ENCODE measurements at regions not wholly inside any gene's neighbourhood (a gene's known extent, or its start where the extent isn't known, plus 50 kb on each side); places are given as distances from the start of the nearest gene placed in this dataset.

DNA sequence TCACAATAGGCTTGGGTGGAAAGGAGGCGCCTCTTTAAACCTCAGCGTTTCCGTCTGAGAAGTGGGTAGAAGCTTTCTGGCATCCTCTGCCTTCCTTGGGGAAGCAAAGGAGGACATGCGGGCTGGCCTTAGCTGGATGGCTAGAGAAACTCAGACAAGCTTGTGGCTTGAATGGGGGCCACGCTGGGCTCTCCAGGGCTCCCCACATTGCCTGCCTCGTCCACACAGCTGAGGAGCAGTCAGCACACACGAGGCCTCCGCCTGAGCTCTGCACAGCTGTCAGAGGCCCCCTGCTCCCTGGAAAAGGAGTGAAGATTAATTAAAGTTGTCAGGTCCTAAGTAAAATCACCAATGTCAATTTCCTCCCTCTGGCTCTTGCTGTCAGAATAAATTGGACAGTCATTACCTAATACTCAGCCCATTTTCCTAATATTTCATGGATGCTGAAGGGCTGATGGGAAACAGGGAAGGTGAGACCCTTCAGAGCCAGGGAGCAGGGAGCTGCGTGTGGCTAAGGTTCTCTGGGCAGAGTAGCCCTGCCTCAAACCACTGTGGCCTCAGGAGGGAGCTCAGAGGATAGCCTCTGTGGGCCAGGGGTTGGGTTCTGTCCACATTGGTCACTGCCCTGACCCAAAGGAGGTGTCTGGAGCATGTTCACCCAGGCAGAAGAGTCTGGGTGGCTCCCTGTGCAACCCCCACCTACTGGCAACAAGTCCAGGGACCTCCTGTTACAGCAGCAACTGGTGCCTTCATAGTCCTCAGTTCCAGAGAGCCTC is 118.3 kb upstream of the CD82 start:
- no peak for ATAC-seq
- Histone ChIP-seq H3K9me3 (peaks cover 0 to 2% (median 0%) of the 10 kb centered on the region in 3 donors), H3K27me3 (peaks cover 23% of the 10 kb centered on the region), H3K36me3 (no peaks in the 10 kb centered on the region), H3K27ac (no peak overlapping the region), H3K4me1 (no peaks in the 10 kb centered on the region), H3K4me3 (no peak overlapping the region)
- WGBS, 2 donors (ENCODE audit: low coverage in 1 of 2) = 40 to 60% methylated on average over 1 of the region's 9 CpGs
- TF ChIP-seq POLR2AphosphoS5 (IDR thresholded peaks at IDR 0.05) = no peak
- TF ChIP-seq EP300 (IDR thresholded peaks at IDR 0.05) = no peak
- TF ChIP-seq, protein P1, sequence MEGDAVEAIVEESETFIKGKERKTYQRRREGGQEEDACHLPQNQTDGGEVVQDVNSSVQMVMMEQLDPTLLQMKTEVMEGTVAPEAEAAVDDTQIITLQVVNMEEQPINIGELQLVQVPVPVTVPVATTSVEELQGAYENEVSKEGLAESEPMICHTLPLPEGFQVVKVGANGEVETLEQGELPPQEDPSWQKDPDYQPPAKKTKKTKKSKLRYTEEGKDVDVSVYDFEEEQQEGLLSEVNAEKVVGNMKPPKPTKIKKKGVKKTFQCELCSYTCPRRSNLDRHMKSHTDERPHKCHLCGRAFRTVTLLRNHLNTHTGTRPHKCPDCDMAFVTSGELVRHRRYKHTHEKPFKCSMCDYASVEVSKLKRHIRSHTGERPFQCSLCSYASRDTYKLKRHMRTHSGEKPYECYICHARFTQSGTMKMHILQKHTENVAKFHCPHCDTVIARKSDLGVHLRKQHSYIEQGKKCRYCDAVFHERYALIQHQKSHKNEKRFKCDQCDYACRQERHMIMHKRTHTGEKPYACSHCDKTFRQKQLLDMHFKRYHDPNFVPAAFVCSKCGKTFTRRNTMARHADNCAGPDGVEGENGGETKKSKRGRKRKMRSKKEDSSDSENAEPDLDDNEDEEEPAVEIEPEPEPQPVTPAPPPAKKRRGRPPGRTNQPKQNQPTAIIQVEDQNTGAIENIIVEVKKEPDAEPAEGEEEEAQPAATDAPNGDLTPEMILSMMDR (IDR thresholded peaks at IDR 0.05) = no peak
- no peak for TF ChIP-seq POLR2A (IDR thresholded peaks at IDR 0.05)

DNA sequence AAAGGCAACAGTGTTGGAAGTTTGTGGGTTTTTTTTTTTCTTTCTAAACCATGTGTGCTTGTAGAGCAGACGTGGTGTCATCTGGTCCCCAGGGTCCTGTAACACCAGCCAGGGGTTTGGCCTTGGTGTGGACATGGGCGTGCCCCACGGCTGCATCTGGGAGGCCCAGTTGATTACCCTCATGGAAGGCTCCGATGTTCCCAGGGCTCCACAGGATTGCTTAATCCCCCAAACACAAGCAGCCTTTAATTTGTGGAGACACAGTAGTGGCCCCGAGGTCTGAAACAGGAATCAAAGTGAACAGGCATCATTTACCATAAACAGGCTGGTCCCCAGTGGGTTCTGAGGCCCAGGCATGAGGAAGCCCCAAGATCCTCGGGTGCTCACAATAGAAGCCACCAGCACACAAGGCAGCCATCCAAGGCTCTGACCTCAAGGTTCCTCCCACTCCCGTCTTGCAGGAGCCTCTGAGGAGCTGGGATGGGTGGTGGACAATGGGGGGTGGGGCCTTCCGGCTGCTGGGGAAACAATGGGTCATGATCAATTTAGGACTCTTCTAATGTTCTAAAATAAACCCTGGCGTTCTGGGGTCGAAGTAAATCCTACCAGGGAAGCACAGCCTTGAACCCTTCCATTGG is 115.0 kb upstream of the CD82 start:
- Histone ChIP-seq H3K36me3 (no peaks in the 10 kb centered on the region), H3K4me3 (no peak overlapping the region), H3K4me1 (no peaks in the 10 kb centered on the region), H3K27ac (no peak overlapping the region), H3K9me3 (no peaks in the 10 kb centered on the region), H3K27me3 (peaks cover 31% of the 10 kb centered on the region)
- ATAC-seq = no peak
- TF ChIP-seq, protein P1 (IDR thresholded peaks at IDR 0.05) = no peak
- TF ChIP-seq POLR2AphosphoS5 (IDR thresholded peaks at IDR 0.05) (no peak), EP300 (IDR thresholded peaks at IDR 0.05) (no peak), POLR2A (IDR thresholded peaks at IDR 0.05) (no peak)
- WGBS, 2 donors (ENCODE audit: low coverage in 1 of 2) = 69 to 93% methylated on average over 3 of the region's 10 CpGs

DNA sequence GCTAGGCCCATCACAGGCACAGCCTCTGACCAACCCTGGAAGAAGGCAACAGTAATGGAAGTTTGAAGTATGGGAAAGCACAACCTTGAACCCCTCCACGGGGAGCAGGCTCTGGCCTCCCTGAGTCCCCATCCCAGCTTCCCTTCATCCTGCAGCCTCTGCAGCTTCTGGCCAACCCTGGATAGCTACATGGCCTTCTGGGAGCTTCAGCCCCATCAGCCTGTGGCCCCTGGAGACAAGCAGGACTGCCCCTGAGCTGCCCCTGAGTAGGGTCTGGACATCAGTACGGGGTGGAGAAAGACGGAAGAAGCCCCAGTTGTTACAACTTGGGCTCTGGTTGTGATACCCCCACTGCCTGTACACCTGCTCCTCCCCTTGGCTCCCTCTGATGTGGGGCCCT is 113.8 kb upstream of the CD82 start:
- Histone ChIP-seq H3K36me3 (no peaks in the 10 kb centered on the region), H3K4me3 (no peak overlapping the region), H3K27ac (no peak overlapping the region), H3K9me3 (no peaks in the 10 kb centered on the region), H3K4me1 (no peaks in the 10 kb centered on the region), H3K27me3 (peaks cover 24% of the 10 kb centered on the region)
- no peak for TF ChIP-seq EP300 (IDR thresholded peaks at IDR 0.05)
- TF ChIP-seq POLR2A (IDR thresholded peaks at IDR 0.05) = no peak
- ATAC-seq = no peak
- WGBS, 2 donors (ENCODE audit: low coverage in 1 of 2) = 60 to 83% methylated on average over 1 of the region's 3 CpGs

DNA sequence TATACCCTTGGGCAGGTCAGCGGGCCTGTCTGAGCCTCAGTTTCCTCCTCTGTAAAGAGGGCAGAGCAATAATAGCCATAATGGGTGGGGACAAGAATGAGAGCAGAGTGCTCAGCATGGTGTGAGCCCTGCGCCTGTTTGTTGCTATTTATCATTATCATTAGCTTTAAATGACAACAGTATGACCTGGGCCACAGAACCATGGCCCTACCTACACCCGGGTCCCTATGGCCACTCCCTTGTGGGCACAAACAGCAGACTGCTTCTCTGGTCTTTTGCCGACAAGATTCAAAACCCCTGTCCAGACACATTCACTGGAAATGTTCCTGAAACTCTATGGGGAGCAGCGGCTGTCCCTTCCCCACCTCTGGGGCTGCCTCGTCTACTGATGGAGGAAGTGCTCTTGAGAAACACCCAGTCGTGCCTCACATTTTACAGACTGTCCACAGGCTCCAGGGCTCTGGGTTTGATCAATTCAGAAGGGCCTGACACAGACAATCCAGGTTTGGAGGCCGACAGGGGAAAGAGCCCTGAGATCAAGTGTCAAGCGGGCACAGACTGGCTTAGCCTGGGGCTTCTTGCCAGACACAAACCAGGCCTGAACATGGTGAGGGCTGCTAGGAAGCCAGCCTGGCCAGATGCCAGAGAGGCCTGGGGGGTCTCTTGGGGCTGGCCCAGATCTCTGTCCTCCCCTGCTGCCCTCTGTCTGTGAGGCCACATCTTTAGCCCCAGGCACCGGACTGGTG is 112.5 kb upstream of the CD82 start:
- Histone ChIP-seq H3K27me3 (peaks cover 16% of the 10 kb centered on the region), H3K27ac (no peak overlapping the region), H3K36me3 (no peaks in the 10 kb centered on the region), H3K4me3 (no peak overlapping the region), H3K4me1 (no peaks in the 10 kb centered on the region), H3K9me3 (no peaks in the 10 kb centered on the region)
- whole genome bisulfite sequencing, 2 donors (ENCODE audit: low coverage in 1 of 2) = 60 to 80% methylated on average over 1 to 4 of the region's 10 CpGs
- ATAC-seq = no peak
- TF ChIP-seq POLR2AphosphoS5 (IDR thresholded peaks at IDR 0.05) = no peak
- TF ChIP-seq, protein P1 (IDR thresholded peaks at IDR 0.05) = no peak
- no peak for TF ChIP-seq POLR2A (IDR thresholded peaks at IDR 0.05)
- no peak for TF ChIP-seq EP300 (IDR thresholded peaks at IDR 0.05)

DNA sequence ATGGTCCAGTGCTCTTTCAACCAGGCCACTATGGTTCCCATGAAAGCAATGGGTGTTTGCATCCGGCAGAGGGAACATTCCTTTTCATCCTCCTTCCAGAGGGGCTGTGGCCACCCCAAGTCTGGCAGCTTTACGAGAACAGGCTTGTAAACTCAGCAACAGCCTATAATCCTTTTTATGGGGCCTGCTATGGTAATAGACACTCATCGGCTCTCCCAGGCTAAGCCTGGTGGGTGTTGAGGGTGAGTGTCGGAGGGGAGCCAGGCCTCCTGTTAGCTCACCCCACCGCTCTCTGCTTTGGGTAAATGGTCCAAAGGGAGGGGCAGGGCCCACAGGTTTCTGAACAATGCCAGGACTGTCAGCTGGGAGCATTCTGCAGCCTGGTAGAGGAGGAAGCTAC is 111.6 kb upstream of the CD82 start:
- TF ChIP-seq POLR2A (IDR thresholded peaks at IDR 0.05) (no peak), POLR2AphosphoS5 (IDR thresholded peaks at IDR 0.05) (no peak), EP300 (IDR thresholded peaks at IDR 0.05) (no peak)
- TF ChIP-seq, protein P1 (IDR thresholded peaks at IDR 0.05) = no peak
- Histone ChIP-seq H3K4me3 (no peak overlapping the region), H3K4me1 (no peaks in the 10 kb centered on the region), H3K27me3 (peaks cover 8% of the 10 kb centered on the region), H3K27ac (no peak overlapping the region), H3K9me3 (no peaks in the 10 kb centered on the region), H3K36me3 (no peaks in the 10 kb centered on the region)
- no peak for ATAC-seq
- WGBS, 2 donors (ENCODE audit: low coverage in 1 of 2) = 91% methylated on average over 5 of the region's 5 CpGs; no CpG with 5 or more reads in 1 of the 2 donors

All from gastroesophageal sphincter (tissue), 4 donors.